Astrocyte (in vitro differentiated cells and primary cell): ENCODE measurements at regions not wholly inside any gene's neighbourhood (a gene's known extent, or its start where the extent isn't known, plus 50 kb on each side); places are given as distances from the start of the nearest gene placed in this dataset.

Experiments used
- DNase-seq: peaks from one replicate; pipeline ENCODE4 v3.0.0-alpha.2; 2010; ENCODE audit warnings: low read depth
- FAIRE-seq: peaks from 2 replicates; lab custom pipeline; 2011; peaks lifted over from hg19 to GRCh38; lab: Jason Lieb, UNC
- H2AFZ ChIP-seq: 2 replicates; pipeline ENCODE4 v1.6.0; 2012; ENCODE audit warnings: low read depth, low read length, inconsistent platforms
- H3K27ac ChIP-seq: 2 replicates; pipeline ENCODE4 v1.5.1; 2011; ENCODE audit warnings: low read depth, low read length, inconsistent platforms
- H3K27me3 ChIP-seq: 2 replicates; pipeline ENCODE4 v1.6.0; 2011; ENCODE audit warnings: low read length, inconsistent platforms; ENCODE audit not compliant: insufficient read depth
- H3K36me3 ChIP-seq: 2 replicates; pipeline ENCODE4 v1.5.1; 2011; ENCODE audit warnings: low read length, inconsistent platforms; ENCODE audit not compliant: insufficient read depth
- H3K4me1 ChIP-seq: 2 replicates; pipeline ENCODE4 v1.5.1; 2011; ENCODE audit warnings: low read length, inconsistent platforms; ENCODE audit not compliant: insufficient read depth
- H3K4me2 ChIP-seq: 2 replicates; pipeline ENCODE4 v1.6.0; 2012; ENCODE audit warnings: low read length, inconsistent platforms
- H3K4me3 ChIP-seq: 2 replicates; pipeline ENCODE4 v1.5.1; 2011; ENCODE audit warnings: low read depth, mild to moderate bottlenecking, low read length, inconsistent platforms; ENCODE audit not compliant: insufficient read depth
- H3K79me2 ChIP-seq: 2 replicates; pipeline ENCODE4 v1.6.0; 2012; ENCODE audit warnings: mild to moderate bottlenecking, low read length, inconsistent platforms; ENCODE audit not compliant: insufficient read depth
- H3K9ac ChIP-seq: 2 replicates; pipeline ENCODE4 v1.6.0; 2012; ENCODE audit warnings: mild to moderate bottlenecking, low read length, inconsistent platforms
- H3K9me3 ChIP-seq: 2 replicates; pipeline ENCODE4 v1.5.1; 2012; ENCODE audit warnings: low read depth, mild to moderate bottlenecking, low read length, inconsistent platforms; ENCODE audit not compliant: insufficient read depth
- H4K20me1 ChIP-seq: 2 replicates; pipeline ENCODE4 v1.6.0; 2012; ENCODE audit warnings: low read length, inconsistent platforms; ENCODE audit not compliant: insufficient read depth
- H3K27ac Mint-ChIP-seq: one replicate; pipeline ENCODE4 v1.8.0; 2021; ENCODE audit warnings: mild to moderate bottlenecking, mixed read lengths; ENCODE audit not compliant: unreplicated experiment
- H3K27me3 Mint-ChIP-seq: one replicate; pipeline ENCODE4 v1.8.0; 2021; ENCODE audit warnings: low read depth, mixed read lengths; ENCODE audit not compliant: unreplicated experiment
- H3K36me3 Mint-ChIP-seq: one replicate; pipeline ENCODE4 v1.8.0; 2021; ENCODE audit warnings: low read depth, mixed read lengths; ENCODE audit not compliant: unreplicated experiment
- H3K4me1 Mint-ChIP-seq: one replicate; pipeline ENCODE4 v1.8.0; 2021; ENCODE audit warnings: low read depth, mixed read lengths; ENCODE audit not compliant: unreplicated experiment
- H3K4me3 Mint-ChIP-seq: one replicate; pipeline ENCODE4 v1.8.0; 2021; ENCODE audit warnings: mild to moderate bottlenecking, moderate library complexity, mixed read lengths; ENCODE audit not compliant: unreplicated experiment
- H3K9me3 Mint-ChIP-seq: one replicate; pipeline ENCODE4 v1.8.0; 2021; ENCODE audit warnings: mild to moderate bottlenecking, mixed read lengths; ENCODE audit not compliant: unreplicated experiment
- EZH2 ChIP-seq: IDR thresholded peaks from 2 replicates; pipeline ENCODE4 v1.6.1; 2012; ENCODE audit warnings: mild to moderate bottlenecking, low read length, inconsistent platforms; ENCODE audit not compliant: insufficient read depth
- TF ChIP-seq, protein P1 (sequence below): IDR thresholded peaks from 2 replicates; pipeline ENCODE4 v1.5.1; 2011; ENCODE audit warnings: low read depth, mild to moderate bottlenecking, inconsistent platforms, low read length, moderate library complexity; ENCODE audit not compliant: insufficient read depth

DNA sequence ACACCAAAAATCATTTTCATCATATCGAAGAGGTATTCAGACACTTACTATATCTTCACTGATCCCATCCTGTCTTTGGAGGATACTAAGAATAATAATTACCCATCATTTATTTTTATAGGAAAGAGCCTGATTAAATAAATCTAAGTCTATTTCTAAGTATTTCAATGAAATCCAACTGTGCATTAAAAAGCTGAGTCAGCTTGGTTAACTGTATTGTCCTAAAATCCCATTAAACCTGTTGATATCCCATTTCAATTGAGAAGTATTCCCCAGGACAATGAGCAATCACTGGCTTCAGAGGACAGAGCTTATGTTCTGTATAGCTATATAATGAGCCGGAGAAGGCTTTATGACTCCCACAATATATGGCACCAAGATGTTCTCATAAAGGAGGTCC, 142.0 kb upstream of the RORB start:
- H3K9ac ChIP-seq, result no peak overlapping the region
- no peaks in the 10 kb centered on the region for H4K20me1 ChIP-seq
- Mint-ChIP-seq H3K4me3 (no peak overlapping the region), H3K27ac (no peak overlapping the region), H3K4me1 (no peaks in the 10 kb centered on the region), H3K9me3 (no peaks in the 10 kb centered on the region), H3K36me3 (no peaks in the 10 kb centered on the region), H3K27me3 (no peaks in the 10 kb centered on the region)
- H3K79me2 ChIP-seq, result no peaks in the 10 kb centered on the region
- H3K27ac ChIP-seq, result no peak overlapping the region
- DNase-seq (no peak), FAIRE-seq (no peak)
- H3K36me3 ChIP-seq, result no peaks in the 10 kb centered on the region
- no peaks in the 10 kb centered on the region for H3K9me3 ChIP-seq
- TF ChIP-seq, protein P1, sequence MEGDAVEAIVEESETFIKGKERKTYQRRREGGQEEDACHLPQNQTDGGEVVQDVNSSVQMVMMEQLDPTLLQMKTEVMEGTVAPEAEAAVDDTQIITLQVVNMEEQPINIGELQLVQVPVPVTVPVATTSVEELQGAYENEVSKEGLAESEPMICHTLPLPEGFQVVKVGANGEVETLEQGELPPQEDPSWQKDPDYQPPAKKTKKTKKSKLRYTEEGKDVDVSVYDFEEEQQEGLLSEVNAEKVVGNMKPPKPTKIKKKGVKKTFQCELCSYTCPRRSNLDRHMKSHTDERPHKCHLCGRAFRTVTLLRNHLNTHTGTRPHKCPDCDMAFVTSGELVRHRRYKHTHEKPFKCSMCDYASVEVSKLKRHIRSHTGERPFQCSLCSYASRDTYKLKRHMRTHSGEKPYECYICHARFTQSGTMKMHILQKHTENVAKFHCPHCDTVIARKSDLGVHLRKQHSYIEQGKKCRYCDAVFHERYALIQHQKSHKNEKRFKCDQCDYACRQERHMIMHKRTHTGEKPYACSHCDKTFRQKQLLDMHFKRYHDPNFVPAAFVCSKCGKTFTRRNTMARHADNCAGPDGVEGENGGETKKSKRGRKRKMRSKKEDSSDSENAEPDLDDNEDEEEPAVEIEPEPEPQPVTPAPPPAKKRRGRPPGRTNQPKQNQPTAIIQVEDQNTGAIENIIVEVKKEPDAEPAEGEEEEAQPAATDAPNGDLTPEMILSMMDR, result no peak
- H3K4me3 ChIP-seq, result no peak overlapping the region
- no peak overlapping the region for H3K4me2 ChIP-seq
- no peaks in the 10 kb centered on the region for H3K27me3 ChIP-seq
- H3K4me1 ChIP-seq, result no peaks in the 10 kb centered on the region
- H2AFZ ChIP-seq, result no peak overlapping the region

- no peak overlapping the region for H3K27ac Mint-ChIP-seq
- Histone ChIP-seq H3K4me2 (no peak overlapping the region), H3K9ac (no peak overlapping the region), H4K20me1 (no peaks in the 10 kb centered on the region), H3K9me3 (no peaks in the 10 kb centered on the region), H3K4me1 (no peaks in the 10 kb centered on the region), H3K4me3 (no peak overlapping the region), H3K27ac (no peak overlapping the region), H3K36me3 (no peaks in the 10 kb centered on the region), H2AFZ (no peak overlapping the region), H3K27me3 (no peaks in the 10 kb centered on the region), H3K79me2 (no peaks in the 10 kb centered on the region)
- TF ChIP-seq, protein P1, result no peak
- no peak for TF ChIP-seq EZH2
- H3K36me3 Mint-ChIP-seq, result no peaks in the 10 kb centered on the region
- H3K27me3 Mint-ChIP-seq, result no peaks in the 10 kb centered on the region
- no peak for FAIRE-seq
- H3K9me3 Mint-ChIP-seq, result no peaks in the 10 kb centered on the region
- H3K4me3 Mint-ChIP-seq, result no peak overlapping the region
- DNase-seq, result no peak
- H3K4me1 Mint-ChIP-seq, result no peaks in the 10 kb centered on the region
Observed at GRCh38 chr9:74357577-74357976, 139.6 kb upstream of the RORB start.

DNA sequence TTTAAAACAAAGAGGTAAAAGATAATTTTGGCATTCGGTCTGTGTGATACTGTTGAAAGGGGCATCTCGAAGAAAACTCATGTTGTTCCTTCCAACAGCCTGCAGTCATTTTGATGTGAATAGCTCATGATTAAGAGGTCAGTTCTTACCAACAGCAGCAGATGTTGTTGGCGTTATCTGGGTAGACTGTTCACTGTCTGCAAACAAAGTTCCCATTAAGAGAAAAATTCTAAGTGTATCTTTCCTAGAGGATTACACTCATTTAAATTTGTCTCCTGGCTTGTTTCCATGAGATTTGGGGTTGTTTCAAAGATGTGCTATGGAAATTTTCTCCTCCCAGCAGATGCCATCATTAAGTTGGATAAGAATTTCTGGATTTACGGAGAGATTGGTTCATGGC, 138.2 kb upstream of the RORB start:
- no peak for FAIRE-seq
- no peak for DNase-seq
- Mint-ChIP-seq H3K27ac (no peak overlapping the region), H3K36me3 (no peaks in the 10 kb centered on the region), H3K9me3 (no peaks in the 10 kb centered on the region), H3K4me3 (no peak overlapping the region), H3K4me1 (no peaks in the 10 kb centered on the region), H3K27me3 (no peaks in the 10 kb centered on the region)
- Histone ChIP-seq H4K20me1 (no peaks in the 10 kb centered on the region), H3K27me3 (no peaks in the 10 kb centered on the region), H3K9ac (no peak overlapping the region), H3K9me3 (no peaks in the 10 kb centered on the region), H2AFZ (no peak overlapping the region), H3K36me3 (no peaks in the 10 kb centered on the region), H3K4me1 (no peaks in the 10 kb centered on the region), H3K4me3 (no peak overlapping the region), H3K79me2 (no peaks in the 10 kb centered on the region), H3K4me2 (no peak overlapping the region), H3K27ac (no peak overlapping the region)
- TF ChIP-seq, protein P1, result no peak
- no peak for TF ChIP-seq EZH2
